Neural cell (in vitro differentiated cells): ENCODE measurements at regions not wholly inside any gene's neighbourhood (a gene's known extent, or its start where the extent isn't known, plus 50 kb on each side); places are given as distances from the start of the nearest gene placed in this dataset.

Experiments
- EP300 ChIP-seq: fragments of 450-650 bp; conservative IDR thresholded peaks from 2 replicates; pipeline ENCODE4 v1.6.1; 2014; ENCODE audit warnings: antibody characterized with exemption, mild to moderate bottlenecking, moderate library complexity; ENCODE audit not compliant: poor library complexity, severe bottlenecking
- EZH2 ChIP-seq: fragments of 200-600, 300-800 bp; shearing (Covaris generic), sonication (generic); IDR thresholded peaks from 2 replicates; pipeline ENCODE4 v1.6.1; 2014; ENCODE audit warnings: antibody characterized with exemption, low read length, borderline replicate concordance, mild to moderate bottlenecking; ENCODE audit not compliant: insufficient read depth, poor library complexity, severe bottlenecking
- MXI1 ChIP-seq: fragments of 450-650 bp; conservative IDR thresholded peaks from 2 replicates; pipeline ENCODE4 v1.6.1; 2014; ENCODE audit warnings: antibody characterized with exemption, mild to moderate bottlenecking; ENCODE audit not compliant: poor library complexity, severe bottlenecking
- RAD21 ChIP-seq: fragments of 450-650 bp; conservative IDR thresholded peaks from 2 replicates; pipeline ENCODE4 v1.6.1; 2014; ENCODE audit warnings: antibody characterized with exemption, mild to moderate bottlenecking, moderate library complexity
- SMC3 ChIP-seq: fragments of 450-650 bp; conservative IDR thresholded peaks from 2 replicates; pipeline ENCODE4 v1.6.1; 2014; ENCODE audit warnings: antibody characterized with exemption, mild to moderate bottlenecking, moderate library complexity; ENCODE audit not compliant: poor library complexity
- TF ChIP-seq, protein P1 (sequence below): fragments of 450-650 bp; IDR thresholded peaks from 2 replicates; pipeline ENCODE4 v1.5.1; 2014; ENCODE audit warnings: antibody characterized with exemption, mild to moderate bottlenecking, moderate library complexity; ENCODE audit not compliant: poor library complexity, severe bottlenecking
- TF ChIP-seq, protein P2 (sequence below): IDR thresholded peaks from 2 replicates; pipeline ENCODE4 v1.6.1; 2012; ENCODE audit warnings: borderline replicate concordance

DNA sequence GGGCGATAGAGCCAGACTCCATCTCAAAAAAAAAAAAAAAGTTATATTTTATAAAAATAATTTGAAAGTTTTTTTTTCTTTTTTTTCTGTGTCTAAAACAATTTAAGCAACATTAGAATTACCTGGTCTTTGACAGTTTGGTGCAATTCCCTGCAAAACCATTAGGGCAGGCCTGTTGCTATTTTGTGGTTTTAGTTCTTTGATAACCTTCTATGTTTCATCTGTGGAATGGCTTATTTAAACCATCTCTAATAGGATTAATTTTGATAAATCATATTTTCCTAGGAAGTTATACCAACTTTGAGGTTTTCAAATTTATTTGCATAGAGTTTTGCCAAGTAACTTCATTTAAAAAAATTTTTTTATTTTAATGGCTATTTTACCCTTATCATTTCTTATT is 141.2 kb upstream of the TWIST2 start:
- TF ChIP-seq, protein P1, sequence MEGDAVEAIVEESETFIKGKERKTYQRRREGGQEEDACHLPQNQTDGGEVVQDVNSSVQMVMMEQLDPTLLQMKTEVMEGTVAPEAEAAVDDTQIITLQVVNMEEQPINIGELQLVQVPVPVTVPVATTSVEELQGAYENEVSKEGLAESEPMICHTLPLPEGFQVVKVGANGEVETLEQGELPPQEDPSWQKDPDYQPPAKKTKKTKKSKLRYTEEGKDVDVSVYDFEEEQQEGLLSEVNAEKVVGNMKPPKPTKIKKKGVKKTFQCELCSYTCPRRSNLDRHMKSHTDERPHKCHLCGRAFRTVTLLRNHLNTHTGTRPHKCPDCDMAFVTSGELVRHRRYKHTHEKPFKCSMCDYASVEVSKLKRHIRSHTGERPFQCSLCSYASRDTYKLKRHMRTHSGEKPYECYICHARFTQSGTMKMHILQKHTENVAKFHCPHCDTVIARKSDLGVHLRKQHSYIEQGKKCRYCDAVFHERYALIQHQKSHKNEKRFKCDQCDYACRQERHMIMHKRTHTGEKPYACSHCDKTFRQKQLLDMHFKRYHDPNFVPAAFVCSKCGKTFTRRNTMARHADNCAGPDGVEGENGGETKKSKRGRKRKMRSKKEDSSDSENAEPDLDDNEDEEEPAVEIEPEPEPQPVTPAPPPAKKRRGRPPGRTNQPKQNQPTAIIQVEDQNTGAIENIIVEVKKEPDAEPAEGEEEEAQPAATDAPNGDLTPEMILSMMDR: no peak
- TF ChIP-seq MXI1 (no peak), EZH2 (no peak), SMC3 (no peak), RAD21 (no peak), EP300 (no peak)
- TF ChIP-seq, protein P2, sequence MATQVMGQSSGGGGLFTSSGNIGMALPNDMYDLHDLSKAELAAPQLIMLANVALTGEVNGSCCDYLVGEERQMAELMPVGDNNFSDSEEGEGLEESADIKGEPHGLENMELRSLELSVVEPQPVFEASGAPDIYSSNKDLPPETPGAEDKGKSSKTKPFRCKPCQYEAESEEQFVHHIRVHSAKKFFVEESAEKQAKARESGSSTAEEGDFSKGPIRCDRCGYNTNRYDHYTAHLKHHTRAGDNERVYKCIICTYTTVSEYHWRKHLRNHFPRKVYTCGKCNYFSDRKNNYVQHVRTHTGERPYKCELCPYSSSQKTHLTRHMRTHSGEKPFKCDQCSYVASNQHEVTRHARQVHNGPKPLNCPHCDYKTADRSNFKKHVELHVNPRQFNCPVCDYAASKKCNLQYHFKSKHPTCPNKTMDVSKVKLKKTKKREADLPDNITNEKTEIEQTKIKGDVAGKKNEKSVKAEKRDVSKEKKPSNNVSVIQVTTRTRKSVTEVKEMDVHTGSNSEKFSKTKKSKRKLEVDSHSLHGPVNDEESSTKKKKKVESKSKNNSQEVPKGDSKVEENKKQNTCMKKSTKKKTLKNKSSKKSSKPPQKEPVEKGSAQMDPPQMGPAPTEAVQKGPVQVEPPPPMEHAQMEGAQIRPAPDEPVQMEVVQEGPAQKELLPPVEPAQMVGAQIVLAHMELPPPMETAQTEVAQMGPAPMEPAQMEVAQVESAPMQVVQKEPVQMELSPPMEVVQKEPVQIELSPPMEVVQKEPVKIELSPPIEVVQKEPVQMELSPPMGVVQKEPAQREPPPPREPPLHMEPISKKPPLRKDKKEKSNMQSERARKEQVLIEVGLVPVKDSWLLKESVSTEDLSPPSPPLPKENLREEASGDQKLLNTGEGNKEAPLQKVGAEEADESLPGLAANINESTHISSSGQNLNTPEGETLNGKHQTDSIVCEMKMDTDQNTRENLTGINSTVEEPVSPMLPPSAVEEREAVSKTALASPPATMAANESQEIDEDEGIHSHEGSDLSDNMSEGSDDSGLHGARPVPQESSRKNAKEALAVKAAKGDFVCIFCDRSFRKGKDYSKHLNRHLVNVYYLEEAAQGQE: no peak
